Stimulated activated CD4-positive, alpha-beta T cell treated with anti-CD3 and anti-CD28 coated beads, Interleukin-12 subunit alpha, Interleukin-12 subunit beta, amount 100 ng/mL, for 24 hours (primary cell): ENCODE measurements at regions not wholly inside any gene's neighbourhood (a gene's known extent, or its start where the extent isn't known, plus 50 kb on each side); places are given as distances from the start of the nearest gene placed in this dataset.
"Not testable (repeated sequence)": the region's sequence is repeated elsewhere in the genome, so short reads cannot be mapped to it uniquely, and the experiment has no call there.

Experiments used
- DNase-seq, 2 experiments: peaks; one replicate each; pipeline ENCODE4 v3.0.0-alpha.2; 2020; ENCODE audit warnings: low read depth in 2 of 2

- DNase-seq = not testable (repeated sequence)
Measured at GRCh38 chr9:64370344-64370743, 914.7 kb downstream of the FOXD4L5 start.

GRCh38 chr9:64369644-64370043, 915.4 kb downstream of the FOXD4L5 start:
- not testable (repeated sequence) for DNase-seq

- DNase-seq = peak; percentile 66 to 74
Measured at GRCh38 chr9:64369114-64369513, 915.9 kb downstream of the FOXD4L5 start.

- DNase-seq = not testable (repeated sequence)
Measured at GRCh38 chr9:64368644-64368942, 916.4 kb downstream of the FOXD4L5 start.

- not testable (repeated sequence) for DNase-seq
Measured at GRCh38 chr9:64367826-64368643, 917.0 kb downstream of the FOXD4L5 start.
